Mesodermal cell (in vitro differentiated cells): ENCODE measurements at regions not wholly inside any gene's neighbourhood (a gene's known extent, or its start where the extent isn't known, plus 50 kb on each side); places are given as distances from the start of the nearest gene placed in this dataset.
"Not testable (repeated sequence)": the region's sequence is repeated elsewhere in the genome, so short reads cannot be mapped to it uniquely, and the experiment has no call there.

Experiments
- H3K27ac ChIP-seq: 2 replicates; pipeline ENCODE4 v1.7.0; 2013; ENCODE audit warnings: mild to moderate bottlenecking, low read depth, low read length, moderate library complexity; ENCODE audit not compliant: severe bottlenecking
- H3K36me3 ChIP-seq: 2 replicates; pipeline ENCODE4 v1.7.1; 2013; ENCODE audit warnings: mild to moderate bottlenecking, low read length, moderate library complexity; ENCODE audit not compliant: control insufficient read depth, insufficient read depth
- H3K4me1 ChIP-seq: one replicate; pipeline ENCODE4 v1.7.1; 2013; ENCODE audit warnings: mild to moderate bottlenecking, low read length; ENCODE audit not compliant: insufficient read depth, control insufficient read depth, poor library complexity, severe bottlenecking
- H3K4me3 ChIP-seq: 2 replicates; pipeline ENCODE4 v1.7.0; 2013; ENCODE audit warnings: low read length, control low read depth, mild to moderate bottlenecking; ENCODE audit not compliant: insufficient read depth, poor library complexity, severe bottlenecking; ENCODE audit errors: extremely low read depth
- H3K9me3 ChIP-seq: 2 replicates; pipeline ENCODE4 v1.7.1; 2013; ENCODE audit warnings: mild to moderate bottlenecking, low read length, moderate library complexity; ENCODE audit not compliant: control insufficient read depth
- WGBS, 2 experiments: methylation state at CpG; one replicate each; pipeline ENCODE4 v1.1.5; 2013; ENCODE audit warnings: missing lambda C conversion rate in 2 of 2; ENCODE audit not compliant: insufficient coverage in 2 of 2; 5-methylcytosine and 5-hydroxymethylcytosine counted together

DNA sequence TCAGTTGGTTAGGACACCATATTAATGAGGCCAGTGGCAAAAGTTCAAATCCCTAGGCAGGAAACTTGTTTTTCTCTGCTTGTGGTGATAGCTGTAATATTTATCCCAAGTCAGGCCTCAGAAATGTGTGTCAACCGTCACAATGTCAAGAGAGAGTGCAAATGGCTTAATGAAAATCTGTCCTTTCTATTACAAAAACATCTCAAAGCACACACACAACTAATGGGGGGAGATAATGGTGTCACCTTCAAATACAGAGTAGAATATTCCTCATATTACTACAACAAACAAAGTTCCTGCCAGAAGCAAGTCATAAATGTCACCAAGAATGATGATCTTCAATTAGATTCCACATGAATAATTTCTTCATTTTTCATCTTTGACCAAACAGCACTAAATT is 127.2 kb upstream of the MARCHF11 start:
- no peaks in the 10 kb centered on the region for H3K4me1 ChIP-seq
- no CpG with 5 or more reads among the region's 1 CpG for WGBS, 2 experiments
- no peak overlapping the region for H3K27ac ChIP-seq
- no peak overlapping the region for H3K4me3 ChIP-seq
- no peaks in the 10 kb centered on the region for H3K36me3 ChIP-seq
- H3K9me3 ChIP-seq, result no peaks in the 10 kb centered on the region

DNA sequence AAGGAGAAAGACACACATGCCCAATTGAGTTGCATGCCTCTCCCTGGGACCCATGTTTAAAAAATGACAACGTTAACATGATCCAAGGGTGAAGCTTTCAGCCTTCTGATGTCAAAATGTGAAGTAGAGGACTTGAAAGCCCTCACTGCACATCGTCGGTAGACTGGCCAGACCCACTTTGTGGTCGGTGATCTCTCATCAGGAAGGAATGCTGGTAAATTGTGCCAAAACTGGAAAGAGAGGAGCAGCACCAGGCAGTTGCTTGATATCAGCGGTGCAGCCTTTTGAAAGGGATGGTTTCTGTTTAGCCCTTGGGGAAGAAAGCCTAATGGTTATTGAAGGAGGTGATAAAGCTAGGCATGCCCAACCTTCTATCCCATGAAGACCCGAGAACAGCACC is 125.3 kb upstream of the MARCHF11 start:
- Histone ChIP-seq H3K36me3 (no peaks in the 10 kb centered on the region), H3K9me3 (no peaks in the 10 kb centered on the region), H3K4me1 (no peaks in the 10 kb centered on the region), H3K27ac (no peak overlapping the region), H3K4me3 (no peak overlapping the region)
- WGBS, 2 experiments, result 94 to 98% methylated on average over 5 of the region's 6 CpGs

DNA sequence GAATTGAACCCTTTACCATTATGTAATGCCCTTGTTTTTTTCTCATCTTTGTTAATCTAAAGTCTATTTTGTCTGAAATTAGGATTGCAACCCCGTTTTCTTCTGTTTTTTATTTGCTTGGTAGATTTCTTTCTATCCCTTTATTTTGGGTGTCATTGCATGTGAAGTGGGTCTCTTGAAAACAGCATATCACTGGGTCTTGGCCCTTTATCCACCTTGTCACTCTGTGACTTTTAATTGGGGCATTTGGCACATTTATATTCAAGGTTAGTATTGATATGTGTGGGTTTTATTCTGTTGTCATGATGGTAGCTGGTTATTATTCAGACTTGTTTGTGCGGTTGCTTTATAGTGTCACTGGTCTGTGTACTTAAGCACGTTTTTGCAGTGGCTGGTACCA is 117.4 kb upstream of the MARCHF11 start:
- no peak overlapping the region for H3K4me3 ChIP-seq
- H3K4me1 ChIP-seq, result no peaks in the 10 kb centered on the region
- H3K9me3 ChIP-seq, result peaks cover 12% of the 10 kb centered on the region
- no CpG with 5 or more reads among the region's 3 CpGs for WGBS, 2 experiments
- H3K36me3 ChIP-seq, result no peaks in the 10 kb centered on the region
- no peak overlapping the region for H3K27ac ChIP-seq

DNA sequence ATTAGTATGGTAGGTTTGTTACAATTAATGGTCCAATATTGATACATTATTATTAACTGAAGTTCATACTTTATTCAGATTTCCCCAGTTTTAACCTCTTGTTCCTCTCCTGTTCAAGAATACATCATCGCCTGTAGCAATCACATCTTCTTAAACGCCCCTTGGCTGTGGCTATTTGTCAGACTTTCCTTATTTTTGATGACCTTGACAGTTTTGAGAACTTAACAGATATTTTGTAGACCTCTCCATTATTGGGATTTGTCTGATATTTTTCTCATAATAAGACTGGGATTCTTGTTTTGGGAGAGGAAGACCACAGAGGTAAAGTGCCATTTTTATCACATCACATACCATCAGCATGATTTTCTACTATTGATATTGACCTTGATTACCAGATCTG is 112.3 kb upstream of the MARCHF11 start:
- Histone ChIP-seq H3K27ac (no peak overlapping the region), H3K36me3 (no peaks in the 10 kb centered on the region), H3K9me3 (peaks cover 4% of the 10 kb centered on the region), H3K4me1 (no peaks in the 10 kb centered on the region), H3K4me3 (no peak overlapping the region)
- 68 to 87% methylated on average over 2 of the region's 2 CpGs for WGBS, 2 experiments

DNA sequence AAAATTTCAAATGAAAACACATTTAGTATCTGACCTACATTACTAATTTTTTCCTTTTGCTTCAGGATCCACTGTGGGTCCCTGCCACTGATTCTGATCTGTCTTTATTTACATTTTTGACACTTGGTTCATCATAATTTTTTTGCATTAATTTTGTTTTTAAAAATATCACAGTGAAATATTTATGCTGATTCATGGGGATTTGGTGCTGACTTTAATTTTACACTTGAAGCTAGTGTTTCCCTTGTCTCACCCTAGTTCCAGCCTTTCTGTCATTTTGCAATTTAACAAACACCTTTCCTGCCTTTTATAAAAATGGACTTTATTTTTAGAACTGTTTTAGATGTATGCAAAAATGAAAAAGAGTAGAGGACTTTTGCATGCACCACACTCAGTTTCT is 111.9 kb upstream of the MARCHF11 start:
- no peaks in the 10 kb centered on the region for H3K36me3 ChIP-seq
- H3K9me3 ChIP-seq, result peaks cover 2% of the 10 kb centered on the region
- no peaks in the 10 kb centered on the region for H3K4me1 ChIP-seq
- H3K4me3 ChIP-seq, result no peak overlapping the region
- H3K27ac ChIP-seq, result no peak overlapping the region

DNA sequence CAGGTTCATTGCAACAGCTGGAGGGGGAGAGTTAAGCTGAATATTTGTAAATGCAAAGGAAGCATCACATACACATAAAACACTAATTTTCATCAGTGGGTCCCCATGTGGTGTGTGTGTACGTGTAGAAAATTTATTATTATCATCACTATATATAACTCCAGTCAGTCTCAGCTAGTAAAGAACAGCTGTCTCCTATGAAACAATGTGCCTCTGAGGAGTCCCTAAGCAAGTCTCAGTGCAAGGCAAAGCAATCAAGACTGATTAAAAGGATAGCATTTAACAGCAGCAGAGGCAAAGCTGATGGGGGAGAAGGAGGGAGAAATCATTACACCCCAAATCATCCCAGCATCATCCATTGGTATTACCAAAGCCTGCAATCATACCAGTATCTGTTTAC is 104.2 kb upstream of the MARCHF11 start:
- Histone ChIP-seq H3K27ac (no peak overlapping the region), H3K4me1 (no peaks in the 10 kb centered on the region), H3K36me3 (no peaks in the 10 kb centered on the region), H3K4me3 (no peak overlapping the region), H3K9me3 (no peaks in the 10 kb centered on the region)
- WGBS, 2 experiments, result no CpG with 5 or more reads among the region's 1 CpG

DNA sequence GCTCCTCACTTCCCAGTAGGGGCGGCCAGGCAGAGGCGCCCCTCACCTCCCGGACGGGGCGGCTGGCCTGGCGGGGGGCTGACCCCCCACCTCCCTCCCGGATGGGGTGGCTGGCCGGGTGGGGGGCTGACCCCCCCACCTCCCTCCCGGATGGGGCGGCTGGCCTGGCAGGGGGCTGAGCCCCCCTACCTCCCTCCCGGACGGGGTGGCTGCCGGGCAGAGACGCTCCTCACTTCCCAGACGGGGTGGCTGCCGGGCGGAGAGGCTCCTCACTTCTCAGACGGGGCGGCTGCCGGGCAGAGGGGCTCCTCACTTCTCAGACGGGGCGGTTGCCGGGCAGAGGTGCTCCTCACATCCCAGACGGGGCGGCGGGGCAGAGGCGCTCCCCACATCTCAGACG is 97.3 kb upstream of the MARCHF11 start:
- not testable (repeated sequence) for H3K9me3 ChIP-seq, H3K4me1 ChIP-seq, H3K36me3 ChIP-seq, H3K27ac ChIP-seq, H3K4me3 ChIP-seq
- 100% methylated on average over 1 of the region's 28 CpGs; no CpG with 5 or more reads in 1 of the 2 experiments for WGBS, 2 experiments

DNA sequence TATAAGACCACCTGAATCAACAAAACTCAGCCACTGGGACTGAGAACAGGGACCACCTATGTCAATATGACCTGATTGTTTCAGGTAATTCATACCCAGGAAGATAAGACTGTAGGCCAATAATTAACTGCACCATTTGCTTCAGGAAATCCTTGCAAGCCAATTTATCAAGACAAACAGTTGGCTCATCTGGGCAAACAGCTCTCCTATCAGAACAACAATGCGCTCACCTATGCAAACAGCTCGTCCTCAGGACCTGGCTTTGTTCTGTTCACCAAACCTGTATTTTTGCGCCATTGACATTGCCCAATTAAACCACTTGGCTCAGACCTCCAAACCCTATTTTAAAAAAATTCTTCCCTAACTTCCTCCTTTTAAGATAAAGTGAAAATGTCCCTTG is 92.3 kb upstream of the MARCHF11 start:
- no peak overlapping the region for H3K4me3 ChIP-seq
- WGBS, 2 experiments, result 84 to 96% methylated on average over 3 of the region's 3 CpGs
- H3K9me3 ChIP-seq, result no peaks in the 10 kb centered on the region
- no peaks in the 10 kb centered on the region for H3K4me1 ChIP-seq
- no peaks in the 10 kb centered on the region for H3K36me3 ChIP-seq
- H3K27ac ChIP-seq, result no peak overlapping the region

DNA sequence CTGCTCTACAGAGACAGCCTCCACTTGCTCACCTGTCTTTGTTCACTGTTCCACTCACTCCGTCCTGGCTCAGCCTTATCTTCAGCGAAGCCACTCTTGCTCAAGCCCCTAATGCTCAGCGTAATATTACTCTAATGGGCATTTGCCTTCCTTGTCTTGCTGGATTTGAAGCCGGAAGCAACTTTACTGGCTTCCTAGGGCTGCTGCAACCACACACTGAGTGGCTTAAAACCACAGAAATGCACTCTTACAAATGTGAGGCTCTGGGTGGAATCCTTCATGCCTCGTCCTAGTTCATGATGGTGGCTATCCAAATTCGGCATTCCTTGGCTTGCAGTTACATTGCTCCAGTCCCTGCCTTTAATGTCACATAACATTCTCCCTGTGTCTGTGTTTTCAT is 85.5 kb upstream of the MARCHF11 start:
- Histone ChIP-seq H3K9me3 (no peaks in the 10 kb centered on the region), H3K36me3 (no peaks in the 10 kb centered on the region), H3K4me1 (no peaks in the 10 kb centered on the region), H3K4me3 (no peak overlapping the region), H3K27ac (no peak overlapping the region)
- WGBS, 2 experiments, result 85 to 91% methylated on average over 5 to 6 of the region's 6 CpGs

DNA sequence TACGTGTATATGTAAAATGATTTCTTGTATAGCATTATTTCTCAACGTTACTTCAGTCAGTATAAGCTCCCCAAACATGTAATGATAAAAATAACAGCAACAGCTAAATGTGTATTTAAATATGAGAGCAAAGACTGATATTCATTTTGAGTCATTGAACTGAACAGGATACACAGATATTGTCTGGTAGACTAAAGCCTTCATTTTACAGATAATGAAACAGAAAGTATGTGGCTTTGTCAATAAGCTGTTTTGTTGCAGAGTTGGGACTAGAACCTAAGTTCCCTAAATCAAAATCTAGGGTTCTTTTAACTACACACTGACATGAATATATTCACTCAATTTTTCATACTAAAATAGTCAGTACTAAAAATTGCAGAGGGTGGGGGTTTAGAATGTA is 80.4 kb upstream of the MARCHF11 start:
- no peaks in the 10 kb centered on the region for H3K4me1 ChIP-seq
- no peak overlapping the region for H3K27ac ChIP-seq
- no peaks in the 10 kb centered on the region for H3K9me3 ChIP-seq
- no peak overlapping the region for H3K4me3 ChIP-seq
- no CpG with 5 or more reads among the region's 2 CpGs for WGBS, 2 experiments
- H3K36me3 ChIP-seq, result no peaks in the 10 kb centered on the region

DNA sequence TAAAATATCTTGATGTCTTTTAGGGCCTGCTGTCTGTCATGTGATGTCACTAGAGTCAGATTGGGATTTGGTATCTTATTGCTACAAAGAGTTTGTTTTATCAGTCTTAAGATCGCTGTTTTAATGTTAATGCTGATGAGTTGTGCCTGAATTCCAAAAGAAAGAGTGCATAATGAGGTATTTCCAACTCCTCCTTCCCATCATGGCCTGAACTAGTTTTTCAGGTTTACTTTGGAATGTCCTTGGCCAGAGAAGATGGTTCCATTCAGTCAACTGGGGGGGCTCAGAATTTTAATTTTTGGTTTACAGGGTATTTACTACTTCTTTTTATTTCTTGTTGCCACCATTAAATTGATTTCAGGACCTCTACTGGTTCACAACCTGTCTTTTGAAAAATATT is 74.3 kb upstream of the MARCHF11 start:
- 80% methylated on average over 1 of the region's 1 CpG; no CpG with 5 or more reads in 1 of the 2 experiments for WGBS, 2 experiments
- Histone ChIP-seq H3K4me3 (no peak overlapping the region), H3K9me3 (peaks cover 3% of the 10 kb centered on the region), H3K36me3 (no peaks in the 10 kb centered on the region), H3K4me1 (no peaks in the 10 kb centered on the region), H3K27ac (no peak overlapping the region)

DNA sequence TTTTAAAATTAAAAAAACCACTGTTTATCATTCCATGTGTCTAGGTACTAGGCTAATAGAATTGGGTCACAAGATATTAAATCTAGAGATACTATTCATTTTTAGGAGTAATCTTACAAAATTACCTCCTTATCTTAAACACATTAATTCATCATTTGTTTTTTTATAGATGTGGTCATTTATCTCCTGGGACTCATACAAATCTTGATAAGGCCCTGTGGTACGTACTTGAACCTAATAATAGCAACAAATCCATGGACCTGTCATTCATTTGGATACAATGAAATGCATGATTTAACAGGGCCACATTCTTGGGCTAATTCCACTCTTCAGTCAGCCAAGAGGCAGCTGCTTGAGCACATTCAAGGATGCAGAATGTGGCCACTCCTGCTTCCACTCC is 66.4 kb upstream of the MARCHF11 start:
- H3K36me3 ChIP-seq, result no peaks in the 10 kb centered on the region
- no peaks in the 10 kb centered on the region for H3K4me1 ChIP-seq
- no peak overlapping the region for H3K4me3 ChIP-seq
- 100% methylated on average over 1 of the region's 1 CpG; no CpG with 5 or more reads in 1 of the 2 experiments for WGBS, 2 experiments
- no peaks in the 10 kb centered on the region for H3K9me3 ChIP-seq
- no peak overlapping the region for H3K27ac ChIP-seq
